BJ (cell line): ENCODE measurements at regions not wholly inside any gene's neighbourhood (a gene's known extent, or its start where the extent isn't known, plus 50 kb on each side); places are given as distances from the start of the nearest gene placed in this dataset.

ENCODE experiments used
- CTCF ChIA-PET: fragments of 350-600 bp; formaldehyde crosslinking; extraction: SDS; loops from one replicate; lab custom pipeline; 2021; ENCODE audit warnings: antibody characterized with exemption, inconsistent platforms; lab: Yijun Ruan, JAX
- POLR2A ChIA-PET: fragments of 300-600 bp; sonication (Branson Sonifier 250); formaldehyde crosslinking; extraction: SDS; loops from one replicate; lab custom pipeline; 2021; ENCODE audit warnings: antibody characterized with exemption; lab: Charles Lee
- DNase-seq: peaks from one replicate; pipeline ENCODE4 v3.0.0-alpha.2; 2011; ENCODE audit warnings: low read depth
- H3K27me3 ChIP-seq: 2 replicates; pipeline ENCODE4 v1.6.0; 2011; ENCODE audit warnings: low read length; ENCODE audit not compliant: control insufficient read depth, insufficient read depth
- H3K36me3 ChIP-seq: 2 replicates; pipeline ENCODE4 v1.5.1; 2011; ENCODE audit warnings: low read length; ENCODE audit not compliant: control insufficient read depth, insufficient read depth
- H3K4me3 ChIP-seq: 2 replicates; pipeline ENCODE4 v1.5.1; 2011; ENCODE audit warnings: low read depth, mild to moderate bottlenecking, control low read depth, low read length
- TF ChIP-seq, protein P1 (sequence below): IDR thresholded peaks from 2 replicates; pipeline ENCODE4 v1.5.1; 2011; ENCODE audit warnings: low read depth, mild to moderate bottlenecking, control low read depth, inconsistent platforms, low read length, moderate library complexity; ENCODE audit not compliant: insufficient read depth

DNA sequence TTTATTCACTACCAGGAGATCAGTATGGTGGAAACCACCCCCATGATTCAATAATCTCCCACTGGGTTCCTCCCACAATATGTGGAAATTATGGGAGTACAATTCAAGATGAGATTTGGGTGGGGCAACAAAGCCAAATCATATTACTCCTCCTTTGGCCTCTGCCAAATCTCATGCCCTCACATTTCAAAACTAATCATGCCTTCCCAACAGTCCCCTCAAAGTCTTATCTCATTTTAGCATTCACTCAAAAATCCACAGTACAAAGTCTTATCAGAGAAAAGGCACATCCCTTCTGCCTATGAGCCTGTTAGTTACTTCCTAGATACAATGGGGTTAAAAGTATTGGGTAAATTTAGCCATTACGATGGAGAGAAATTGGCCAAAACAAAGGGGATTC is 989.5 kb upstream of the CNTNAP5 start:
- Histone ChIP-seq H3K36me3 (no peaks in the 10 kb centered on the region), H3K4me3 (no peak overlapping the region), H3K27me3 (no peaks in the 10 kb centered on the region)
- TF ChIP-seq, protein P1, sequence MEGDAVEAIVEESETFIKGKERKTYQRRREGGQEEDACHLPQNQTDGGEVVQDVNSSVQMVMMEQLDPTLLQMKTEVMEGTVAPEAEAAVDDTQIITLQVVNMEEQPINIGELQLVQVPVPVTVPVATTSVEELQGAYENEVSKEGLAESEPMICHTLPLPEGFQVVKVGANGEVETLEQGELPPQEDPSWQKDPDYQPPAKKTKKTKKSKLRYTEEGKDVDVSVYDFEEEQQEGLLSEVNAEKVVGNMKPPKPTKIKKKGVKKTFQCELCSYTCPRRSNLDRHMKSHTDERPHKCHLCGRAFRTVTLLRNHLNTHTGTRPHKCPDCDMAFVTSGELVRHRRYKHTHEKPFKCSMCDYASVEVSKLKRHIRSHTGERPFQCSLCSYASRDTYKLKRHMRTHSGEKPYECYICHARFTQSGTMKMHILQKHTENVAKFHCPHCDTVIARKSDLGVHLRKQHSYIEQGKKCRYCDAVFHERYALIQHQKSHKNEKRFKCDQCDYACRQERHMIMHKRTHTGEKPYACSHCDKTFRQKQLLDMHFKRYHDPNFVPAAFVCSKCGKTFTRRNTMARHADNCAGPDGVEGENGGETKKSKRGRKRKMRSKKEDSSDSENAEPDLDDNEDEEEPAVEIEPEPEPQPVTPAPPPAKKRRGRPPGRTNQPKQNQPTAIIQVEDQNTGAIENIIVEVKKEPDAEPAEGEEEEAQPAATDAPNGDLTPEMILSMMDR, result no peak
- DNase-seq, result no peak
- CTCF ChIA-PET, result no interaction called here
- POLR2A ChIA-PET, result no interaction called here

DNA sequence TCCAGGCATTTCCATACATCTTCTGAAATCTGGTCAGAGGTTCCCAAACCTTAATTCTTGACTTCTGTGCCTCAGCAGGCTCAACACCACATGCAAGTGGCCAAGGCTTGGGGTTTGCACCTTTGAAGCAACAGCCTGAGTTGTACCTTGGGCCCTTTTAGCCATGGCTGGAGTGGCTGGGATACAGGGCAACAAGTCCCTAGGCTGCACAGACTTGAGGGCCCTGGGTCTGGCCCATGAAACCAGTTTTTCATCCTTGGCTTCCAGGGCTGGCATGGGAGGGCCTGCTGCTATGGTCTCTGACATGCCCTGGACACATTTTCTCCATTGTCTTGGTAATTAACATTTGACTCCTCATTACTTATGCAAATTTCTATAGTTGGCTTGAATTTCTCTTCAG is 988.8 kb upstream of the CNTNAP5 start:
- no peak overlapping the region for H3K4me3 ChIP-seq
- TF ChIP-seq, protein P1, result no peak
- ChIA-PET POLR2A (no interaction called here), CTCF (no interaction called here)
- DNase-seq, result no peak
- no peaks in the 10 kb centered on the region for H3K36me3 ChIP-seq
- H3K27me3 ChIP-seq, result no peaks in the 10 kb centered on the region

DNA sequence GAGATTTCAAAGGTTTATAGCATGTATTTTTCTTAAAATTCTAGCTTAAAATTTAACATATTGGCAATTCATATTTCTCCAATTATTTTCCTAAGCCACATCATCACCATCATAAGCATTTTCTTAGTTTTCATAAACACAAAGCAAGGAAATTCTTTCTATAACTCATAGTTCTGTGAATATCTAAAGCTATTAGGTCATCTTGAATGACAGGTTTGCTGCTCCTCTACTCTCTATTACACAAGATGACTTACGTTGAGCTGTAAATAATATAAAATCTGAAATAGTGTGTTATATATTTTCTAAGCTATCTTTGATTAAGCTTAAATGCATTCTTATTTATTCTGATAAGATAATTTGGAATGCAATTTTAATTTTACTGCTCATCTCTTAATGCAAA is 984.6 kb upstream of the CNTNAP5 start:
- Histone ChIP-seq H3K36me3 (no peaks in the 10 kb centered on the region), H3K27me3 (no peaks in the 10 kb centered on the region), H3K4me3 (no peak overlapping the region)
- POLR2A ChIA-PET, result no interaction called here
- CTCF ChIA-PET, result no interaction called here
- TF ChIP-seq, protein P1, result no peak
- DNase-seq, result no peak

DNA sequence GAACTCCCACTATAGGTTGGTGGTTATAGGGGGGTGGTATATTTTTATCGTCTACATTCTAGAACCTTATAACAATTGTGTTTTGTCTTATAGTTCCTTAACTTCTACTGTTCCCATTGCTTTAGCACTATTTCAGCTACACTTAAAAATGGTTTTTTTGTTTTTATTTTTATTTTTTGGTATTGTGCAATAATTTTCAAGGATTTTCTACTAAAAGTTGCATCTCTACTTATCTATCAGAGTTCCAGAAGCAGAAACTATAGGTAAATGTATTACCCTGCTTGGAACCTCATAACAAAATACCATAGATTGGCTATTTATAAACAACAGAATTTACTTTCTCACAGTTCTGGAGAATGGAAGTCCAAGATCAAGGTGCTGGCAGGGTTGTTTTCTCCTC is 981.6 kb upstream of the CNTNAP5 start:
- DNase-seq, result no peak
- Histone ChIP-seq H3K4me3 (no peak overlapping the region), H3K36me3 (no peaks in the 10 kb centered on the region), H3K27me3 (no peaks in the 10 kb centered on the region)
- CTCF ChIA-PET, result no interaction called here
- POLR2A ChIA-PET, result no interaction called here
- TF ChIP-seq, protein P1, result no peak

DNA sequence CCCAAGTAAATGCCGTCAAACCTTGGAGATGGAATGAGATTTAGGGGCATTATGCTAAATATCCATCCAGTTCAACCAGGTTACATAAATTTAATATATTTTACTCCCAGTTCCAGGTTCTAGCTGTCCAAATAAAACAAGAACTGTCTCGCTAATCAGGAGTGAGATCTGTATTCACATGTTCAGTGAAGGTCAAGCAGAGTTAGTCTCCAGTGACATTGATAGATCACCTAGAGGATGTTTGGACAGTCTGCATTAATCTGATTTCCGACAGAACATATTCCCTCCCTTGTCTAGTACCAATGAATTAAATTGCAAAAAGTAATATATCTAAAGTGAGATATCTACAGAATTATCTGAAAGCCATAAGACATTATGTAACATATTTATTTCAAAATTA is 979.4 kb upstream of the CNTNAP5 start:
- no peaks in the 10 kb centered on the region for H3K27me3 ChIP-seq
- H3K4me3 ChIP-seq, result no peak overlapping the region
- DNase-seq, result no peak
- ChIA-PET CTCF (no interaction called here), POLR2A (no interaction called here)
- H3K36me3 ChIP-seq, result no peaks in the 10 kb centered on the region
- TF ChIP-seq, protein P1, result no peak
